ENCODE measurements at regions not wholly inside any gene's neighbourhood (a gene's known extent, or its start where the extent isn't known, plus 50 kb on each side); places are given as distances from the start of the nearest gene placed in this dataset.

GRCh38 chr4:164536814-164537213 is 217.1 kb upstream of the SMIM31 start:
- DNase-seq (ENCODE audit: low read depth in 1 of 2, low spot score in 1 of 2) = peak in 1 of 2 experiments; percentile 64
- in situ Hi-C loops (cut with HindIII; ENCODE audit: low pct_unique_long_range_greater_than_20kb, low sequenced_read_pairs) = no loop called here
- TF ChIP-seq JUND (IDR thresholded peaks at IDR 0.05; ENCODE audit: low read depth) = no peak

DNA sequence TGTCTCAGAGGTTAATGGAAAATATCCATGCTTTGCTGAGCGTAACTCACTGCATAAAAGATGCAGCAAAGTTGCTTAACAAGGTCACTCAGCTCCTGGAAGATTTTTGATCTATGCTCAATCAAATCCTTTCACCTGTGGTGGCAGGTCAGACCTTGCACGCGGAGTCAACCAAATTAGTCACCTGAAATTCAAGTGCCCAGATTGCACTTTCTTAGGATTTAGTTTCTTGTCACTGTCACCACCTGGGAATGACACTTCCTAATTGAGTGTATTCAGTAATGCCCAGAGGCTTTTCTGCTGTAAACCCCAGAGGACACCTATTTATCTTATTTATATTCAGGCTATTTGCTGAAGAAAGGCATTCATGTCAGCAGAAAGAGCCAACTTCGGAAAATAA is 215.8 kb upstream of the SMIM31 start:
- in situ Hi-C loops (cut with HindIII; ENCODE audit: low pct_unique_long_range_greater_than_20kb, low sequenced_read_pairs) = no loop called here
- DNase-seq (ENCODE audit: low read depth in 1 of 2, low spot score in 1 of 2) = no peak

DNA sequence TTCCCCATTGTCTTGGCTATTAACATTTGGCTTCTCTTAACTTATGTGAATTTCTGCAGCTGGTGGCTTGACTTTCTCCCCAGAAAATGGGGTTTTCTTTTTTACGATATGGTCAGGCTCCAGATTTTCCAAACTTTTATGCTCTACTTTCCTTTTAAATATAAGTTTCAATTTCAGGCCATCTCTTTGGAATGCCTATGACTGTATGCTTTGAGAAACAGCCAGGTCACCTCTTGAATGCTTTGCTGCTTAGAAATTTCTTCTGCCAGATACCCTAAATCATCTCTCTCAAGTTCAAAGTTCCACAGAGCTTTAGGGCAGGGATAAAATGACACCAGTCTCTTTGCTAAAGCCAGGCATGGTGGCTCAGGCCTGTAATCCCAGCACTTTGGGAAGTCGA is 212.9 kb upstream of the SMIM31 start:
- in situ Hi-C loops (cut with HindIII; ENCODE audit: low pct_unique_long_range_greater_than_20kb, low sequenced_read_pairs) = no loop called here

More for the DNA sequence above, 215.8 kb upstream of the SMIM31 start:
- no peak for TF ChIP-seq JUND (IDR thresholded peaks at IDR 0.05; ENCODE audit: low read depth)

GRCh38 chr4:164542431-164542830 is 211.5 kb upstream of the SMIM31 start:
- in situ Hi-C loops (cut with HindIII; ENCODE audit: low pct_unique_long_range_greater_than_20kb, low sequenced_read_pairs) = no loop called here
- no peak for DNase-seq (ENCODE audit: low read depth in 1 of 2, low spot score in 1 of 2)

More for the DNA sequence above, 212.9 kb upstream of the SMIM31 start:
- TF ChIP-seq JUND (IDR thresholded peaks at IDR 0.05; ENCODE audit: low read depth) = no peak
- DNase-seq (ENCODE audit: low read depth in 1 of 2, low spot score in 1 of 2) = no peak

DNA sequence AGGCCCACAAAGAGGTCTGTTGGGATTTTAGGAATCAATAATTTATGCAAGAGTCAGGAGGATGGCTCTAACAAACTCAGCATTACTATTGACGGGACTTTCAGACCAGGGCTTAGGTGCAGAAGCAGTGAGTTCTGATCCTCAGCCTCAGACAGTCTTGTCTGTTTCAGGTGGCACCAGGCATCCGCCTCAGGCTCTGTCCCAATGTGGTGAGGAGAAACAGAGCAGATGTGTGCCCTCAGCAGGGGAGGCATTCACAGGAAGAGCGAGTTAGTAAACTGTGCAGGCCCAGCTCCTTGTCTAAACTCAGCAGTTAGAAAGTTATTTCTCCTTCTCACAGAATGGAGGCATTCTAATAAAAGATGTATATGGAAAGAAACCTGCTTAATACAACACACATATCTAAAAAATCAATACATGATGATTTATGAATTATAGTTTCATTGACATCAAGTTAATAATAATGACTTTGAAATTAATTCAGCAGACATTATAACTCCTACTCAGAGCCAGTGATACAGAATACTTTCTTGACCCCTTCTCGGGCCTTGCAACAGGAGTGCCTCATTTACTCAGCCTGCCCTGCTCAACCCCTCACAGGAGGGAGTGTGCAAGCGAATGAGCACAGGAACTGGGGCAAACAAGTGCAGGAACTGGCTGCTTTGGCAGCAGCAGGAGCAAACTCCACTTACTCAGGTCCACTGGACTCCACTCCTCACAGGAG is 202.8 kb upstream of the SMIM31 start:
- no peak for TF ChIP-seq JUND (IDR thresholded peaks at IDR 0.05; ENCODE audit: low read depth)
- DNase-seq (ENCODE audit: low read depth in 1 of 2, low spot score in 1 of 2) = no peak
- in situ Hi-C loops (cut with HindIII; ENCODE audit: low pct_unique_long_range_greater_than_20kb, low sequenced_read_pairs) = no loop called here

More at GRCh38 chr4:164542431-164542830, 211.5 kb upstream of the SMIM31 start:
- TF ChIP-seq JUND (IDR thresholded peaks at IDR 0.05; ENCODE audit: low read depth) = no peak

GRCh38 chr4:164551713-164552040 is 202.3 kb upstream of the SMIM31 start:
- DNase-seq (ENCODE audit: low read depth in 1 of 2, low spot score in 1 of 2) = no peak
- TF ChIP-seq JUND (IDR thresholded peaks at IDR 0.05; ENCODE audit: low read depth) = no peak
- in situ Hi-C loops (cut with HindIII; ENCODE audit: low pct_unique_long_range_greater_than_20kb, low sequenced_read_pairs) = no loop called here

GRCh38 chr4:164571593-164572390 is 182.1 kb upstream of the SMIM31 start:
- in situ Hi-C loops (cut with HindIII; ENCODE audit: low pct_unique_long_range_greater_than_20kb, low sequenced_read_pairs) = no loop called here
- no peak for TF ChIP-seq JUND (IDR thresholded peaks at IDR 0.05; ENCODE audit: low read depth)
- DNase-seq (ENCODE audit: low read depth in 1 of 2, low spot score in 1 of 2) = no peak

GRCh38 chr4:164572877-164573279 is 181.1 kb upstream of the SMIM31 start:
- in situ Hi-C loops (cut with HindIII; ENCODE audit: low pct_unique_long_range_greater_than_20kb, low sequenced_read_pairs) = no loop called here
- no peak for TF ChIP-seq JUND (IDR thresholded peaks at IDR 0.05; ENCODE audit: low read depth)
- no peak for DNase-seq (ENCODE audit: low read depth in 1 of 2, low spot score in 1 of 2)

- no peak for DNase-seq (ENCODE audit: low read depth in 1 of 2, low spot score in 1 of 2)
- TF ChIP-seq JUND (IDR thresholded peaks at IDR 0.05; ENCODE audit: low read depth) = no peak
- in situ Hi-C loops (cut with HindIII; ENCODE audit: low pct_unique_long_range_greater_than_20kb, low sequenced_read_pairs) = no loop called here
These were observed 178.1 kb upstream of the SMIM31 start for GRCh38 chr4:164575861-164576260.

DNA sequence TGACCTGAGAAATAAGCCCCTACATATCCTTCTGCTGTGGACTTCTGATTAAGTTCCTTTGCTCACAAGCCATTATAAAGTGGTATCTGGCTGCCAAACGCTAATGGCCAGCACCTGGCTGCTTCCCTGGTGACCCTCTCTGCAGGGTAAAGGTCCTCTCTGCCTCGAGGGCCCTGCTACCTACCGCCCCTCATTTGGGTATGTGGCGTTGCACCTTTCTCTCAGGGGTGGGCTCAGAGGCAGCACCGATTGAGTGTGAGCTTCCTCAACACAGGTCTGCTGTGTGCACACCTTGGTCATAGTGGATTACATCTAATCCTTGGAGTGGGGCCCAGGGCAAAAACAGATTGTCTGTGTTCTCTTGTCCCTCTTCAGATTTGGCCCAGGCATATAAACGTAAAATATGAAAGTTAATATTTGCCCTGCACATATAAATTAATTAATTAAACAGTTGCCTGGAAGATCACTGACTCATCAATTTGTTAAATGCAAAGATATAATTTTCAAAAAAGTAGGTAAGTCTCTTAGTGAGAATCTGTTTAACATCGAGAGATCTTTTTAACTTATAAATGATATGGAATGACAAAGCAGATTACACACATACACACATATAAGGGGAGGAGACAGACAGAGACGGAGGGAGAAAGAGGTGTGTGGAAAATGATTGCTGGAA is 174.5 kb upstream of the SMIM31 start:
- TF ChIP-seq JUND (IDR thresholded peaks at IDR 0.05; ENCODE audit: low read depth) = no peak
- in situ Hi-C loops (cut with HindIII; ENCODE audit: low pct_unique_long_range_greater_than_20kb, low sequenced_read_pairs) = no loop called here

GRCh38 chr4:164591666-164592065 is 162.3 kb upstream of the SMIM31 start:
- no peak for DNase-seq (ENCODE audit: low read depth in 1 of 2, low spot score in 1 of 2)
- in situ Hi-C loops (cut with HindIII; ENCODE audit: low pct_unique_long_range_greater_than_20kb, low sequenced_read_pairs) = no loop called here
- no peak for TF ChIP-seq JUND (IDR thresholded peaks at IDR 0.05; ENCODE audit: low read depth)

More for the DNA sequence above, 174.5 kb upstream of the SMIM31 start:
- DNase-seq (ENCODE audit: low read depth in 1 of 2, low spot score in 1 of 2) = no peak

DNA sequence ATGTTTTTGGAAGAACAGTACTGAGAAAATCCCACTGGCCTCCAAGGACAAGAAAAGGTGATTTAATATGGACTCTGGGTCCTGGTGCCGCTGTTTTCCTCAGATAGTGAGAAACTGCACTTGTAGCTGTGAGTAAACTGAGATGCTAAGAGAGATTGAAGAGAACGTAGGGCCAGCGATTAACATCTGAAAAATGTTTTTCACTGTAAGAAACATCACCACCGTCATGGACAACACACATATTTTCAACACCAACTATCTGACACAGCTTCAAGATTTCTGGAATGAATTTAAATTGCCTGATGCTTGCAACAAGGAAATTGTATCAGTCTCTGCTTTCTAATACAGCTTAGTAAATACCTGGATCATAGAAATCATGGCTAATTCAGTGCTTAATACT is 158.2 kb upstream of the SMIM31 start:
- no peak for DNase-seq (ENCODE audit: low read depth in 1 of 2, low spot score in 1 of 2)
- TF ChIP-seq JUND (IDR thresholded peaks at IDR 0.05; ENCODE audit: low read depth) = no peak
- in situ Hi-C loops (cut with HindIII; ENCODE audit: low pct_unique_long_range_greater_than_20kb, low sequenced_read_pairs) = no loop called here
